OCI-LY1 (cell line): ENCODE measurements at regions not wholly inside any gene's neighbourhood (a gene's known extent, or its start where the extent isn't known, plus 50 kb on each side); places are given as distances from the start of the nearest gene placed in this dataset.

ENCODE experiments used
- H2AFZ ChIP-seq: fragments of 200-600 bp; sonication (generic), shearing (Covaris generic); 2 replicates; pipeline ENCODE4 v1.6.0; 2014; ENCODE audit warnings: antibody characterized with exemption, mild to moderate bottlenecking, low read length
- H3F3A ChIP-seq: fragments of 200-600 bp; sonication (generic), shearing (Covaris generic); 2 replicates; pipeline ENCODE4 v1.6.0; 2014; ENCODE audit warnings: mild to moderate bottlenecking, antibody characterized with exemption, low read length, moderate library complexity; ENCODE audit not compliant: insufficient read depth
- H3K27ac ChIP-seq: fragments of 200-600 bp; sonication (generic); 2 replicates; pipeline ENCODE4 v1.5.1; 2014; ENCODE audit warnings: low read length, mixed run types, mild to moderate bottlenecking, low read depth; ENCODE audit not compliant: poor library complexity, severe bottlenecking
- H3K27me3 ChIP-seq: fragments of 200-600 bp; sonication (generic); 2 replicates; pipeline ENCODE4 v1.6.0; 2014; ENCODE audit warnings: antibody characterized with exemption, mild to moderate bottlenecking, low read length, moderate library complexity; ENCODE audit not compliant: insufficient read depth
- H3K36me3 ChIP-seq: fragments of 200-600 bp; sonication (generic); 2 replicates; pipeline ENCODE4 v1.6.1; 2014; ENCODE audit warnings: mild to moderate bottlenecking, antibody characterized with exemption, low read length, moderate library complexity, mixed read lengths; ENCODE audit not compliant: insufficient read depth
- H3K4me1 ChIP-seq: fragments of 200-600 bp; sonication (generic); 2 replicates; pipeline ENCODE4 v1.5.1; 2014; ENCODE audit warnings: mild to moderate bottlenecking, low read length, moderate library complexity; ENCODE audit not compliant: insufficient read depth, severe bottlenecking
- H3K4me2 ChIP-seq: fragments of 200-600 bp; sonication (generic), shearing (Covaris generic); 2 replicates; pipeline ENCODE4 v1.6.1; 2014; ENCODE audit warnings: low read length
- H3K4me3 ChIP-seq: fragments of 200-600 bp; sonication (generic); 2 replicates; pipeline ENCODE4 v1.5.1; 2014; ENCODE audit warnings: low read length, low read depth, mild to moderate bottlenecking, mixed read lengths; ENCODE audit not compliant: poor library complexity, severe bottlenecking
- H3K79me2 ChIP-seq: fragments of 200-600 bp; shearing (Covaris generic); 2 replicates; pipeline ENCODE4 v1.6.1; 2016; ENCODE audit warnings: mixed run types, low read length, mixed read lengths; ENCODE audit not compliant: insufficient read depth
- H3K9ac ChIP-seq: fragments of 200-600 bp; sonication (generic), shearing (Covaris generic); 2 replicates; pipeline ENCODE4 v1.6.1; 2014; ENCODE audit warnings: mild to moderate bottlenecking, low read length, mixed read lengths
- H3K9me2 ChIP-seq: fragments of 200-600 bp; sonication (generic), shearing (Covaris generic); 2 replicates; pipeline ENCODE4 v1.6.1; 2014; ENCODE audit warnings: low read depth, mild to moderate bottlenecking, low read length, mixed read lengths
- H3K9me3 ChIP-seq: fragments of 200-600 bp; shearing (Covaris generic); 2 replicates; pipeline ENCODE4 v1.6.1; 2014; ENCODE audit warnings: low read length, mixed read lengths
- H4K20me1 ChIP-seq: fragments of 200-600 bp; sonication (generic), shearing (Covaris generic); 2 replicates; pipeline ENCODE4 v1.6.0; 2016; ENCODE audit warnings: mild to moderate bottlenecking, low read length; ENCODE audit not compliant: insufficient read depth
- CTCF ChIP-seq: fragments of 200-600 bp; sonication (generic), shearing (Covaris generic); IDR thresholded peaks from 2 replicates; pipeline ENCODE4 v1.5.1; 2017; ENCODE audit warnings: mild to moderate bottlenecking, antibody characterized with exemption, low read length, moderate library complexity, mixed read lengths
- EZH2 ChIP-seq: fragments of 200-600 bp; sonication (generic), shearing (Covaris generic); IDR thresholded peaks from 2 replicates; pipeline ENCODE4 v1.8.0; 2017; ENCODE audit warnings: borderline replicate concordance, mixed run types, mild to moderate bottlenecking, antibody characterized with exemption, low read length, moderate library complexity, mixed read lengths

- Histone ChIP-seq H3K4me3 (no peak overlapping the region), H3K27ac (no peak overlapping the region), H3F3A (no peaks in the 10 kb centered on the region), H3K4me1 (no peaks in the 10 kb centered on the region), H4K20me1 (no peaks in the 10 kb centered on the region), H3K9me2 (no peaks in the 10 kb centered on the region), H3K9ac (no peak overlapping the region), H3K36me3 (no peaks in the 10 kb centered on the region), H3K9me3 (no peaks in the 10 kb centered on the region), H3K27me3 (no peaks in the 10 kb centered on the region), H2AFZ (no peak overlapping the region), H3K4me2 (no peak overlapping the region), H3K79me2 (no peaks in the 10 kb centered on the region)
- TF ChIP-seq CTCF (no peak), EZH2 (no peak)
Observed at GRCh38 chr1:200233393-200233792, 176.4 kb downstream of the ZNF281 start.

GRCh38 chr1:200231787-200232231 is 178.0 kb downstream of the ZNF281 start:
- H3K27ac ChIP-seq, result no peak overlapping the region
- H3F3A ChIP-seq, result no peaks in the 10 kb centered on the region
- H2AFZ ChIP-seq, result no peak overlapping the region
- no peak overlapping the region for H3K4me3 ChIP-seq
- no peaks in the 10 kb centered on the region for H3K79me2 ChIP-seq
- no peaks in the 10 kb centered on the region for H3K9me3 ChIP-seq
- H3K9me2 ChIP-seq, result no peaks in the 10 kb centered on the region
- TF ChIP-seq CTCF (no peak), EZH2 (no peak)
- no peaks in the 10 kb centered on the region for H4K20me1 ChIP-seq
- H3K9ac ChIP-seq, result no peak overlapping the region
- no peaks in the 10 kb centered on the region for H3K4me1 ChIP-seq
- H3K4me2 ChIP-seq, result no peak overlapping the region
- H3K36me3 ChIP-seq, result no peaks in the 10 kb centered on the region
- no peaks in the 10 kb centered on the region for H3K27me3 ChIP-seq

- Histone ChIP-seq H3K9ac (no peak overlapping the region), H3K79me2 (no peaks in the 10 kb centered on the region), H3K27ac (no peak overlapping the region), H3K4me2 (no peak overlapping the region), H3K9me2 (no peaks in the 10 kb centered on the region), H3K4me3 (no peak overlapping the region), H4K20me1 (no peaks in the 10 kb centered on the region), H3F3A (no peaks in the 10 kb centered on the region), H3K36me3 (no peaks in the 10 kb centered on the region), H2AFZ (no peak overlapping the region), H3K27me3 (no peaks in the 10 kb centered on the region), H3K9me3 (no peaks in the 10 kb centered on the region), H3K4me1 (no peaks in the 10 kb centered on the region)
- TF ChIP-seq CTCF, result no peak
- no peak for TF ChIP-seq EZH2
Observed at GRCh38 chr1:200230671-200231070, 179.2 kb downstream of the ZNF281 start.
